ENCODE measurements at regions not wholly inside any gene's neighbourhood (a gene's known extent, or its start where the extent isn't known, plus 50 kb on each side); places are given as distances from the start of the nearest gene placed in this dataset.

DNA sequence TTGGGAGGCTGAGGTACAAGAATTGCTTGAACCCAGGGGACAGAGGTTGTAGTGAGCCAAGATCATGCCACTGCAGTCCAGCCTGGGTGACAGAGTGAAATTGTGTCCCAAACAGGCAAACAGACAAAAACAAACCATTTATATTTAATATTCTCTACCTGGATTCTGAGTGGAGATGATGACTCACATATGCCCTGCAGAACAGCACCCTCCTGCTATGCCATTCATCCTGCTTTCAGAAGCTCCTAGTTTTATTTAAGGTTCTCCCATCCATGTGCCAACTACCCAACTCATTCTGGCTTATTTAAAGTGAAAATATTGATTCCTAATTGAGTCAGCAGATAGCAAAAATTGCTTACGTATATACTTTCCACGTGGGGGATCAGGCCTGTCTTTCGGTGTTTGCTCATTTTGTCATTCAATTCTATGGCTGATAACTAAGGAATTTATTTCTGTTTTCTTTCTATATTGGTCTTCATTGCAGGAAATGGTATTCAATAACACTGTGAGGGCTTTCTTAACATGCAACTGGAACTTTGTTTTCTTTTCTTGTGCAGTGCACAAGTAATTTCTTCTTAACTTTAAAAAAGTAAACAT, 459.1 kb upstream of the JAG1 start:
- TF ChIP-seq, protein P1, sequence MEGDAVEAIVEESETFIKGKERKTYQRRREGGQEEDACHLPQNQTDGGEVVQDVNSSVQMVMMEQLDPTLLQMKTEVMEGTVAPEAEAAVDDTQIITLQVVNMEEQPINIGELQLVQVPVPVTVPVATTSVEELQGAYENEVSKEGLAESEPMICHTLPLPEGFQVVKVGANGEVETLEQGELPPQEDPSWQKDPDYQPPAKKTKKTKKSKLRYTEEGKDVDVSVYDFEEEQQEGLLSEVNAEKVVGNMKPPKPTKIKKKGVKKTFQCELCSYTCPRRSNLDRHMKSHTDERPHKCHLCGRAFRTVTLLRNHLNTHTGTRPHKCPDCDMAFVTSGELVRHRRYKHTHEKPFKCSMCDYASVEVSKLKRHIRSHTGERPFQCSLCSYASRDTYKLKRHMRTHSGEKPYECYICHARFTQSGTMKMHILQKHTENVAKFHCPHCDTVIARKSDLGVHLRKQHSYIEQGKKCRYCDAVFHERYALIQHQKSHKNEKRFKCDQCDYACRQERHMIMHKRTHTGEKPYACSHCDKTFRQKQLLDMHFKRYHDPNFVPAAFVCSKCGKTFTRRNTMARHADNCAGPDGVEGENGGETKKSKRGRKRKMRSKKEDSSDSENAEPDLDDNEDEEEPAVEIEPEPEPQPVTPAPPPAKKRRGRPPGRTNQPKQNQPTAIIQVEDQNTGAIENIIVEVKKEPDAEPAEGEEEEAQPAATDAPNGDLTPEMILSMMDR (IDR thresholded peaks at IDR 0.05; ENCODE audit: low read depth, low read length) = no peak
- no peak for TF ChIP-seq EZH2phosphoT487 (IDR thresholded peaks at IDR 0.05; ENCODE audit: low read depth)

Measured in OCI-LY3 (cell line).